ENCODE measurements at regions not wholly inside any gene's neighbourhood (a gene's known extent, or its start where the extent isn't known, plus 50 kb on each side); places are given as distances from the start of the nearest gene placed in this dataset.

- Histone ChIP-seq H3K27ac (no peak overlapping the region), H3K4me1 (no peaks in the 10 kb centered on the region), H3K36me3 (no peaks in the 10 kb centered on the region), H3K9me3 (no peaks in the 10 kb centered on the region), H3K4me3 (no peak overlapping the region), H3K27me3 (no peaks in the 10 kb centered on the region)
- DNase-seq = no peak
- intact Hi-C loops (cut with DNase I; ENCODE audit: low total_unique reads) = no loop called here
- TF ChIP-seq CTCF (IDR thresholded peaks at IDR 0.05) = no peak
These were observed 1069.1 kb downstream of the EFNA5 start for GRCh38 chr5:106601620-106602019.

- no peaks in the 10 kb centered on the region for H3K9me3 ChIP-seq
- no peaks in the 10 kb centered on the region for H3K27me3 ChIP-seq
- no peak overlapping the region for H3K27ac ChIP-seq
- no peaks in the 10 kb centered on the region for H3K4me1 ChIP-seq
- TF ChIP-seq CTCF (IDR thresholded peaks at IDR 0.05) = no peak
- H3K36me3 ChIP-seq = no peaks in the 10 kb centered on the region
- no peak for DNase-seq
- intact Hi-C loops (cut with DNase I; ENCODE audit: low total_unique reads) = no loop called here
- no peak overlapping the region for H3K4me3 ChIP-seq
These were observed 1069.9 kb downstream of the EFNA5 start for GRCh38 chr5:106600803-106601202.

- Histone ChIP-seq H3K9me3 (no peaks in the 10 kb centered on the region), H3K4me1 (peaks cover 0 to 3% (median 0%) of the 10 kb centered on the region in 4 donors), H3K27me3 (no peaks in the 10 kb centered on the region), H3K4me3 (no peak overlapping the region), H3K36me3 (no peaks in the 10 kb centered on the region), H3K27ac (no peak overlapping the region)
- intact Hi-C loops (cut with DNase I; ENCODE audit: low total_unique reads) = no loop called here
- TF ChIP-seq CTCF (IDR thresholded peaks at IDR 0.05) = no peak
- no peak for DNase-seq
These were observed 1074.9 kb downstream of the EFNA5 start for GRCh38 chr5:106595864-106596263.

- intact Hi-C loops (cut with DNase I; ENCODE audit: low total_unique reads) = no loop called here
- H3K4me1 ChIP-seq = peaks cover 0 to 3% (median under 1%) of the 10 kb centered on the region in 4 donors
- no peak for TF ChIP-seq CTCF (IDR thresholded peaks at IDR 0.05)
- H3K9me3 ChIP-seq = no peaks in the 10 kb centered on the region
- no peaks in the 10 kb centered on the region for H3K36me3 ChIP-seq
- H3K4me3 ChIP-seq = no peak overlapping the region
- DNase-seq = no peak
- H3K27ac ChIP-seq = no peak overlapping the region
- H3K27me3 ChIP-seq = no peaks in the 10 kb centered on the region
These were observed 1086.5 kb downstream of the EFNA5 start for GRCh38 chr5:106584268-106584667.

GRCh38 chr5:106578736-106579135, 1092.0 kb downstream of the EFNA5 start:
- Histone ChIP-seq H3K27ac (no peak overlapping the region), H3K4me1 (no peaks in the 10 kb centered on the region), H3K4me3 (no peak overlapping the region), H3K36me3 (no peaks in the 10 kb centered on the region), H3K9me3 (no peaks in the 10 kb centered on the region), H3K27me3 (no peaks in the 10 kb centered on the region)
- no peak for DNase-seq
- intact Hi-C loops (cut with DNase I; ENCODE audit: low total_unique reads) = no loop called here
- TF ChIP-seq CTCF (IDR thresholded peaks at IDR 0.05) = no peak

- DNase-seq = no peak
- H3K36me3 ChIP-seq = no peaks in the 10 kb centered on the region
- no peaks in the 10 kb centered on the region for H3K4me1 ChIP-seq
- H3K27ac ChIP-seq = no peak overlapping the region
- no peaks in the 10 kb centered on the region for H3K27me3 ChIP-seq
- H3K9me3 ChIP-seq = no peaks in the 10 kb centered on the region
- intact Hi-C loops (cut with DNase I; ENCODE audit: low total_unique reads) = no loop called here
- H3K4me3 ChIP-seq = no peak overlapping the region
- no peak for TF ChIP-seq CTCF (IDR thresholded peaks at IDR 0.05)
These were observed 1095.9 kb downstream of the EFNA5 start for GRCh38 chr5:106574820-106575219.
